Uterus (tissue), 3 donors: ENCODE measurements at regions not wholly inside any gene's neighbourhood (a gene's known extent, or its start where the extent isn't known, plus 50 kb on each side); places are given as distances from the start of the nearest gene placed in this dataset.

Experiments
- DNase-seq, 2 donors: peaks; one replicate each; pipeline ENCODE4 v3.0.0-alpha.2; 2019 to 2020
- H3K27ac ChIP-seq, 2 donors: fragments of 200-600 bp; sonication (generic); 1 replicate in 1 of 2; 2 replicates in 1 of 2; pipeline ENCODE4 v1.5.1; 2016 to 2018
- H3K27me3 ChIP-seq, 2 donors: fragments of 200-600 bp; sonication (generic); one replicate each; pipeline ENCODE4 v1.5.1; 2018 to 2019; ENCODE audit warnings: control low read depth in 1 of 2
- H3K36me3 ChIP-seq, 2 donors: fragments of 200-600 bp; sonication (generic); one replicate each; pipeline ENCODE4 v1.5.1; 2019; ENCODE audit warnings: control low read depth in 1 of 2
- H3K4me1 ChIP-seq, 2 donors: fragments of 200-600 bp; sonication (generic); one replicate each; pipeline ENCODE4 v1.5.1; 2018 to 2019; ENCODE audit warnings: control low read depth in 1 of 2
- H3K4me3 ChIP-seq, 2 donors: fragments of 200-600 bp; sonication (generic); 1 replicate in 1 of 2; 2 replicates in 1 of 2; pipeline ENCODE4 v1.5.1; 2018 to 2019; ENCODE audit warnings: mild to moderate bottlenecking in 1 of 2
- H3K9me3 ChIP-seq, 2 donors: fragments of 200-600 bp; sonication (generic); one replicate each; pipeline ENCODE4 v1.5.1; 2019; ENCODE audit warnings: control low read depth in 1 of 2
- CTCF ChIP-seq, 4 experiments: fragments of 200-600 bp in 2 of 4; fragments of 450-650 bp in 2 of 4; sonication (generic) in 2 of 4; IDR thresholded peaks; one replicate each; pipeline ENCODE4 v1.5.1; 2016 to 2019; ENCODE audit warnings: antibody characterized with exemption in 4 of 4, mild to moderate bottlenecking in 2 of 4, moderate library complexity in 1 of 4
- POLR2A ChIP-seq, 2 donors: fragments of 450-650 bp; IDR thresholded peaks; one replicate each; pipeline ENCODE4 v1.6.1; 2016; ENCODE audit warnings: antibody characterized with exemption in 2 of 2, mild to moderate bottlenecking in 1 of 2, moderate library complexity in 1 of 2
- intact Hi-C: fragments of 100-400 bp; cut with DNase I; formaldehyde crosslinking; loops from one replicate; pipeline ENCODE4 v1.15.1; 2023; ENCODE audit warnings: low total_unique reads
- donor health status: DM: yes; HTN: yes; CAD: no.

GRCh38 chr18:67742954-67743353 is 226.4 kb upstream of the DSEL start:
- TF ChIP-seq POLR2A (IDR thresholded peaks at IDR 0.05) (no peak), CTCF (IDR thresholded peaks at IDR 0.05) (no peak)
- intact Hi-C loops: no loop called here
- Histone ChIP-seq H3K27ac (no peak overlapping the region), H3K27me3 (no peaks in the 10 kb centered on the region), H3K4me3 (no peak overlapping the region), H3K9me3 (no peaks in the 10 kb centered on the region), H3K36me3 (no peaks in the 10 kb centered on the region), H3K4me1 (no peaks in the 10 kb centered on the region)
- no peak for DNase-seq

GRCh38 chr18:67742525-67742924 is 226.0 kb upstream of the DSEL start:
- TF ChIP-seq CTCF (IDR thresholded peaks at IDR 0.05) (no peak), POLR2A (IDR thresholded peaks at IDR 0.05) (no peak)
- intact Hi-C loops: no loop called here
- Histone ChIP-seq H3K4me3 (no peak overlapping the region), H3K27ac (no peak overlapping the region), H3K9me3 (no peaks in the 10 kb centered on the region), H3K36me3 (no peaks in the 10 kb centered on the region), H3K4me1 (no peaks in the 10 kb centered on the region), H3K27me3 (no peaks in the 10 kb centered on the region)
- DNase-seq: no peak

GRCh38 chr18:67735506-67735905 is 219.0 kb upstream of the DSEL start:
- H3K4me3 ChIP-seq: no peak overlapping the region
- H3K4me1 ChIP-seq: no peaks in the 10 kb centered on the region
- no peaks in the 10 kb centered on the region for H3K36me3 ChIP-seq
- no peaks in the 10 kb centered on the region for H3K27me3 ChIP-seq
- intact Hi-C loops: no loop called here
- H3K9me3 ChIP-seq: no peaks in the 10 kb centered on the region
- DNase-seq: no peak
- no peak overlapping the region for H3K27ac ChIP-seq
- TF ChIP-seq POLR2A (IDR thresholded peaks at IDR 0.05) (no peak), CTCF (IDR thresholded peaks at IDR 0.05) (no peak)

GRCh38 chr18:67733088-67733487 is 216.6 kb upstream of the DSEL start:
- H3K27me3 ChIP-seq: no peaks in the 10 kb centered on the region
- H3K9me3 ChIP-seq: no peaks in the 10 kb centered on the region
- TF ChIP-seq CTCF (IDR thresholded peaks at IDR 0.05): no peak
- TF ChIP-seq POLR2A (IDR thresholded peaks at IDR 0.05): no peak
- H3K27ac ChIP-seq: no peak overlapping the region
- H3K4me3 ChIP-seq: no peak overlapping the region
- no peaks in the 10 kb centered on the region for H3K4me1 ChIP-seq
- no peak for DNase-seq
- intact Hi-C loops: no loop called here
- no peaks in the 10 kb centered on the region for H3K36me3 ChIP-seq

- Histone ChIP-seq H3K4me1 (no peaks in the 10 kb centered on the region), H3K27me3 (no peaks in the 10 kb centered on the region), H3K9me3 (no peaks in the 10 kb centered on the region), H3K36me3 (no peaks in the 10 kb centered on the region), H3K4me3 (no peak overlapping the region), H3K27ac (no peak overlapping the region)
- no peak for TF ChIP-seq CTCF (IDR thresholded peaks at IDR 0.05)
- no peak for TF ChIP-seq POLR2A (IDR thresholded peaks at IDR 0.05)
- no peak for DNase-seq
- intact Hi-C loops: no loop called here
These were observed 215.3 kb upstream of the DSEL start for GRCh38 chr18:67731851-67732250.
